H9 (cell line): ENCODE measurements at regions not wholly inside any gene's neighbourhood (a gene's known extent, or its start where the extent isn't known, plus 50 kb on each side); places are given as distances from the start of the nearest gene placed in this dataset.
"Not testable (repeated sequence)": the region's sequence is repeated elsewhere in the genome, so short reads cannot be mapped to it uniquely, and the experiment has no call there.

Experiments
- DNase-seq: peaks from one replicate; pipeline ENCODE4 v3.0.0-alpha.2; 2017
- H2AFZ ChIP-seq: one replicate; pipeline ENCODE4 v1.6.1; 2013; ENCODE audit warnings: mild to moderate bottlenecking, low read length, control low read depth, moderate library complexity
- H2AK5ac ChIP-seq: 2 replicates; pipeline ENCODE4 v1.6.1; 2013; ENCODE audit warnings: low read length, control low read depth, mixed read lengths; ENCODE audit not compliant: insufficient read length
- H2BK120ac ChIP-seq: one replicate; pipeline ENCODE4 v1.6.1; 2013; ENCODE audit warnings: low read depth, mild to moderate bottlenecking, low read length, control low read depth, inconsistent platforms; ENCODE audit not compliant: poor library complexity, severe bottlenecking
- H2BK12ac ChIP-seq: 2 replicates; pipeline ENCODE4 v1.6.1; 2013; ENCODE audit warnings: low read length, control low read depth, mixed read lengths, low read depth; ENCODE audit not compliant: insufficient read length
- H2BK15ac ChIP-seq: 2 replicates; pipeline ENCODE4 v1.6.1; 2013; ENCODE audit warnings: low read depth, low read length, control low read depth
- H2BK20ac ChIP-seq: one replicate; pipeline ENCODE4 v1.6.1; 2013; ENCODE audit warnings: low read depth, mild to moderate bottlenecking, low read length, control low read depth, inconsistent platforms; ENCODE audit not compliant: poor library complexity, severe bottlenecking
- H2BK5ac ChIP-seq: 2 replicates; pipeline ENCODE4 v1.6.1; 2013; ENCODE audit warnings: low read length, control low read depth, mixed read lengths; ENCODE audit not compliant: insufficient read length
- H3K14ac ChIP-seq: 2 replicates; pipeline ENCODE4 v1.6.1; 2013; ENCODE audit warnings: low read length, control low read depth; ENCODE audit not compliant: insufficient read depth
- H3K18ac ChIP-seq: 2 replicates; pipeline ENCODE4 v1.6.1; 2013; ENCODE audit warnings: low read depth, mild to moderate bottlenecking, mixed read lengths, low read length, control low read depth; ENCODE audit not compliant: insufficient read length
- H3K23ac ChIP-seq: 2 replicates; pipeline ENCODE4 v1.6.1; 2013; ENCODE audit warnings: low read length, control low read depth, mixed read lengths, low read depth; ENCODE audit not compliant: insufficient read length
- H3K23me2 ChIP-seq: 2 replicates; pipeline ENCODE4 v1.6.1; 2013; ENCODE audit warnings: low read depth, mild to moderate bottlenecking, mixed read lengths, low read length, control low read depth; ENCODE audit not compliant: insufficient read length, poor library complexity, severe bottlenecking
- H3K27ac ChIP-seq: 2 replicates; pipeline ENCODE4 v1.5.1; 2013; ENCODE audit warnings: low read length, control low read depth, mixed read lengths, low read depth; ENCODE audit not compliant: insufficient read length
- H3K27me3 ChIP-seq: 2 replicates; pipeline ENCODE4 v1.6.1; 2013; ENCODE audit warnings: low read length, control low read depth, inconsistent platforms; ENCODE audit not compliant: insufficient read depth
- H3K4ac ChIP-seq: 2 replicates; pipeline ENCODE4 v1.6.1; 2013; ENCODE audit warnings: low read depth, mild to moderate bottlenecking, control low read depth, inconsistent platforms, low read length, moderate library complexity
- H3K4me1 ChIP-seq: 2 replicates; pipeline ENCODE4 v1.6.1; 2013; ENCODE audit warnings: low read length, control low read depth, inconsistent platforms; ENCODE audit not compliant: insufficient read depth
- H3K4me2 ChIP-seq: 2 replicates; pipeline ENCODE4 v1.6.1; 2013; ENCODE audit warnings: low read length, control low read depth, mixed read lengths; ENCODE audit not compliant: insufficient read length, insufficient read depth
- H3K56ac ChIP-seq: 2 replicates; pipeline ENCODE4 v1.6.1; 2013; ENCODE audit warnings: low read depth, mild to moderate bottlenecking, mixed read lengths, low read length, control low read depth; ENCODE audit not compliant: insufficient read length
- H3K79me1 ChIP-seq: 2 replicates; pipeline ENCODE4 v1.6.1; 2013; ENCODE audit warnings: low read depth, mild to moderate bottlenecking, moderate library complexity, low read length, control low read depth, inconsistent platforms; ENCODE audit not compliant: insufficient read depth, poor library complexity, severe bottlenecking
- H3K79me2 ChIP-seq: 2 replicates; pipeline ENCODE4 v1.6.1; 2013; ENCODE audit warnings: low read length, control low read depth, inconsistent platforms; ENCODE audit not compliant: insufficient read depth
- H3K9ac ChIP-seq: 2 replicates; pipeline ENCODE4 v1.6.1; 2013; ENCODE audit warnings: low read length, control low read depth, mixed read lengths; ENCODE audit not compliant: insufficient read length; ENCODE audit errors: extremely low read depth
- H3K9me3 ChIP-seq: one replicate; pipeline ENCODE4 v1.6.1; 2013; ENCODE audit warnings: low read depth, low read length, inconsistent platforms; ENCODE audit not compliant: control insufficient read depth
- H3T11ph ChIP-seq: one replicate; pipeline ENCODE4 v1.6.1; 2013; ENCODE audit warnings: mild to moderate bottlenecking, low read length, control low read depth, inconsistent platforms
- H4K20me1 ChIP-seq: one replicate; pipeline ENCODE4 v1.6.1; 2013; ENCODE audit not compliant: control insufficient read depth, insufficient read length, insufficient read depth
- H4K5ac ChIP-seq: 2 replicates; pipeline ENCODE4 v1.6.1; 2013; ENCODE audit warnings: low read depth, mild to moderate bottlenecking, mixed read lengths, low read length, control low read depth; ENCODE audit not compliant: insufficient read length
- H4K8ac ChIP-seq: replicated peaks from 2 replicates; pipeline ENCODE4 v1.6.1; 2013; ENCODE audit warnings: low read length, control low read depth, mixed read lengths, low read depth; ENCODE audit not compliant: insufficient read length
- H4K91ac ChIP-seq: 2 replicates; pipeline ENCODE4 v1.6.1; 2013; ENCODE audit warnings: low read depth, mild to moderate bottlenecking, moderate library complexity, mixed read lengths, low read length, control low read depth; ENCODE audit not compliant: insufficient read length
- H3K27ac Mint-ChIP-seq, 3 experiments: 2 replicates in 2 of 3; 3 replicates in 1 of 3; pipeline ENCODE4 v1.8.0; 2020 to 2021; ENCODE audit warnings: mixed read lengths in 3 of 3, mild to moderate bottlenecking in 1 of 3, moderate library complexity in 1 of 3
- H3K27me3 Mint-ChIP-seq: 2 replicates; pipeline ENCODE4 v1.8.0; 2021; ENCODE audit warnings: low read depth, mild to moderate bottlenecking, moderate library complexity, mixed read lengths
- H3K36me3 Mint-ChIP-seq, 3 experiments: 2 replicates in 2 of 3; 3 replicates in 1 of 3; pipeline ENCODE4 v1.8.0; 2020 to 2021; ENCODE audit warnings: low read depth in 3 of 3, mixed read lengths in 3 of 3; ENCODE audit not compliant: insufficient read depth in 1 of 3
- H3K4me1 Mint-ChIP-seq, 2 experiments: 2 replicates each; pipeline ENCODE4 v1.8.0; 2020; ENCODE audit warnings: mixed read lengths in 2 of 2
- H3K4me3 Mint-ChIP-seq, 2 experiments: 2 replicates in 1 of 2; 3 replicates in 1 of 2; pipeline ENCODE4 v1.8.0; 2020 to 2021; ENCODE audit warnings: mild to moderate bottlenecking in 2 of 2, mixed read lengths in 2 of 2, moderate library complexity in 1 of 2
- H3K9me3 Mint-ChIP-seq, 2 experiments: 2 replicates in 1 of 2; 3 replicates in 1 of 2; pipeline ENCODE4 v1.8.0; 2020; ENCODE audit warnings: mild to moderate bottlenecking in 2 of 2, mixed read lengths in 2 of 2, moderate library complexity in 1 of 2
- CTCF ChIP-seq: fragments of 200-600 bp; sonication (generic); conservative IDR thresholded peaks from 3 replicates; pipeline ENCODE4 v1.8.0; 2021; ENCODE audit warnings: antibody characterized with exemption, mild to moderate bottlenecking
- WGBS: extraction: QIAGEN DNeasy Blood & Tissue Kit; methylation state at CpG from one replicate; pipeline ENCODE4 v1.1.7; 2013; ENCODE audit warnings: missing lambda C conversion rate, low lambda C conversion rate, mixed read lengths; ENCODE audit not compliant: insufficient read length; ENCODE audit errors: extremely low coverage; 5-methylcytosine and 5-hydroxymethylcytosine counted together

DNA sequence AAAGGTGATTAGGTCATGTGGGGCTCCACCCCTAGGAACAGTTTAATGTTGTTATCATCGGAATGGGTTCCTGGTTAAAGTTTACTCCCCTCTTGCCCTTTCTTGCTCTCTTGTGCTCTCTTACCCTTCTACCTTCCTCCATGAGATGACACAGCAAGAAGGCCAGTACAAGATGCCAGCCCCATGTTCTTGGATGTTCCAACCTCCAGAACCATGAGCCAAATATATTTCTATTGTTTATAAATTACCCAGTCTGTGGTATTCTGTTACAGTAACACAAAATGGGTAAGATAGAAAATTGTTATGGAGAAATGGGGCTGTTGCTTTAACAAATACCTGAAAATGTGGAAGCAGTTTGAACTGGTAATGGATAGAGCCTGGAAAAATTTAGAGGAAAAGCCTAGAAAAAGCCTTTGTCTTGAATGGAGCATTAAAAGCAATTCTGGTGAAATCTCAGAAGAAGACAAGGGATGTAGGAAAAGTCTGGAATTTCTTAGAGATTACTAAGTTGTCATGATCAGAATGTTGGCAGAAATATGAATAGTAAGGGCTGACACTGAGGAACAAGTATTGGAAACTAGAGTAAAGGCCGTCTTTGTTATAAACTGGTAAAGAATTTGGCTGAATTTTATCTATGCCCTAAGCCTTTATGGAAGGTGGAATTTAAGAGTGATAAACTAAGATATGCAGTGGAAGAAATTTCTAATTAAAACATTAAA, 53.5 kb upstream of the TSC22D1 start:
- H2AK5ac ChIP-seq, result no peak overlapping the region
- Mint-ChIP-seq H3K9me3 (no peaks in the 10 kb centered on the region; a peak in 2 of 5 replicates), H3K27ac (no peak overlapping the region; a peak in 1 of 7 replicates), H3K4me1 (no peaks in the 10 kb centered on the region), H3K27me3 (peaks cover 2% of the 10 kb centered on the region; the same call in 1 of the 2 replicates), H3K36me3 (no peaks in the 10 kb centered on the region), H3K4me3 (no peak overlapping the region; a peak in 1 of 5 replicates)
- no peak overlapping the region for H3K23ac ChIP-seq
- no peaks in the 10 kb centered on the region for H4K20me1 ChIP-seq
- no peaks in the 10 kb centered on the region for H3K79me2 ChIP-seq
- no peak overlapping the region for H4K91ac ChIP-seq
- no peak overlapping the region for H3K14ac ChIP-seq
- WGBS, result no CpG with 5 or more reads among the region's 2 CpGs
- no peak overlapping the region for H3K9ac ChIP-seq
- no peak overlapping the region for H2BK12ac ChIP-seq
- H3K4ac ChIP-seq, result no peak overlapping the region
- no peak overlapping the region for H3K18ac ChIP-seq
- no peak overlapping the region for H4K5ac ChIP-seq
- H3T11ph ChIP-seq, result no peak overlapping the region
- no peak overlapping the region for H2AFZ ChIP-seq
- H3K4me1 ChIP-seq, result no peaks in the 10 kb centered on the region
- H2BK15ac ChIP-seq, result no peak overlapping the region
- H2BK5ac ChIP-seq, result no peak overlapping the region
- no peaks in the 10 kb centered on the region for H3K27me3 ChIP-seq
- H2BK20ac ChIP-seq, result no peak overlapping the region
- no peak overlapping the region for H3K56ac ChIP-seq
- TF ChIP-seq CTCF, result no peak
- H2BK120ac ChIP-seq, result no peak overlapping the region
- H3K23me2 ChIP-seq, result no peaks in the 10 kb centered on the region
- H3K9me3 ChIP-seq, result no peaks in the 10 kb centered on the region
- DNase-seq, result no peak
- no peak overlapping the region for H4K8ac ChIP-seq
- no peak overlapping the region for H3K27ac ChIP-seq
- H3K79me1 ChIP-seq, result no peaks in the 10 kb centered on the region
- no peak overlapping the region for H3K4me2 ChIP-seq

GRCh38 chr13:44628826-44629225, 52.7 kb upstream of the TSC22D1 start:
- not testable (repeated sequence) for H3K27me3 Mint-ChIP-seq, H3K4me3 Mint-ChIP-seq, H3K9me3 ChIP-seq, H2BK120ac ChIP-seq, H3K56ac ChIP-seq, H3K4me1 ChIP-seq, H4K5ac ChIP-seq, H3K4me1 Mint-ChIP-seq, H3K27ac Mint-ChIP-seq, H3K79me2 ChIP-seq, H2AFZ ChIP-seq, H3K18ac ChIP-seq, H3K23me2 ChIP-seq, H3K27ac ChIP-seq, H4K8ac ChIP-seq, H2BK5ac ChIP-seq, H3K79me1 ChIP-seq, H2AK5ac ChIP-seq, H3T11ph ChIP-seq, H2BK20ac ChIP-seq, H3K9me3 Mint-ChIP-seq, H3K9ac ChIP-seq, H2BK15ac ChIP-seq, H3K14ac ChIP-seq, H2BK12ac ChIP-seq, DNase-seq, H4K20me1 ChIP-seq, H3K4me2 ChIP-seq, H3K4ac ChIP-seq, H3K23ac ChIP-seq, H3K27me3 ChIP-seq, H3K36me3 Mint-ChIP-seq, H4K91ac ChIP-seq
